ENCODE measurements at regions not wholly inside any gene's neighbourhood (a gene's known extent, or its start where the extent isn't known, plus 50 kb on each side); places are given as distances from the start of the nearest gene placed in this dataset.
"Not testable (repeated sequence)": the region's sequence is repeated elsewhere in the genome, so short reads cannot be mapped to it uniquely, and the experiment has no call there.

DNA sequence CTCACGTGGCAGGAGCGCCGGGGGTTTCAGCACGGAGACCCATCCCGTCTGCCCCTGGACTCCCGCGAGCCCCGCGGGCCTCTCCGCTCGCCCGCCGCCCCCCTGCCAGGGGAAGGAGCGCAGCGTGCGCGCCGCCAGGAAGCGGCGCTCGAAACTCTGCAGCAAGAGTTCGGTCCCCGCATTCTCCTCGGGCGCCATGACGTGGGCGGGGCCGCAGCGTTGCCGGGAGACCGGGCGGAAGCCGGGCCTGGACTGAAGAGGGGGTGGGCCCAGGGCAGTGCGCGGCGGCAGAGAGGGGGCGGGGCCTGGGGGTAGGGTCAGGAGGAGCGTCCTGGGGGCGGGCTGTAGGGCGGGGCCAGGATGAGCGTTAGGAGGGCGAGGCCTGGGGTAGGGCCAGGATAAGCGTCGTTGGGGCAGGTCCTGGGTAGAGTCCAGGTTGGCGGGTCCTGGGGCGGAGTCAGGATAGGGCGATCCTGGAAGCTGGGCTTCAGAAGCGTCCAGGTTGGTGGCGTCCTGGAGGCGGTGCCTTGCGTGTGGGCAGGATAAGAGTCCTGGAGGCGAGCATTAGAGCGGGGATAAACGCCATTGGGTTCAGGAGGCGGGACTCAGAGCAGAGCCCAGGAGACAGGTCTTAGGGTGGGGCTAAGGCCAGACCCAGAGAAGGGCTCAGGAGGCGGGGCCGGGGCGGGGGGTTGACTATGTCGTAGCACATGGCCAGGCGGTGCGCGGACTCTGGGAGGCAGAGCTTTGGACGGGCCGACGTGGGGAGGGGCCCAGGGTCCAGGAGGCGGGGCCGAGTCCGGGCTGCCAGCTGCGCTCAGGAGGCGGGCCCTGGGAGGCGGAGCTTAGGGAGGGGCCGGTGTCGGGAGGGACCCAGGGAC, 229.0 kb upstream of the FRG2C start:
- peak; percentile 63 to 99 (median 96) for DNase-seq

- peak in 6 of 56 donors; percentile 14 to 72 (median 43) for DNase-seq
These were observed 228.2 kb upstream of the FRG2C start for GRCh38 chr3:75435794-75436400.

- DNase-seq = not testable (repeated sequence)
These were observed 223.1 kb upstream of the FRG2C start for GRCh38 chr3:75440986-75441385.

- not testable (repeated sequence) for DNase-seq
These were observed 219.5 kb upstream of the FRG2C start for GRCh38 chr3:75444634-75445033.

DNA sequence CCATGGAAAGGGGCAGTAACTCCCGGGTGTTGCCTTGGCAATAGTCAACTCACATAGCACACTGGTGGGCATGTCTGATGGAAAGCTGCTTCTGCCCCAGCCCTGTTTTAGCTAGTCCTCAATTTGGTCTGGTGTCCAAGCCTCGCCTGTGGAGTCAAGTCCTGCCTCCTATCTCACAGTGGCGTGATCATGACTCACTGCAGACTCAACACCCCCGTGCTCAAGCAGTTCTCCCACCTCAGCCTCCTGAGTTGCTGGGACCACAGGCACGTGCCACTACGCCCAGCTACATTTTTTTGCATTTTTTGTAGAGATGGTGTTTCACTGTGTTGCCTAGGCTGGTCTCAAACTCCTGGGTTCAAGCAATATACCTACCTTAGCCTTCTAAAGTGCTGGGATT, 218.9 kb upstream of the FRG2C start:
- not testable (repeated sequence) for DNase-seq

- not testable (repeated sequence) for DNase-seq
These were observed 217.2 kb upstream of the FRG2C start for GRCh38 chr3:75446948-75447347.

GRCh38 chr3:75453328-75453727, 210.8 kb upstream of the FRG2C start:
- peak in 31 of 56 donors; percentile 2 to 80 (median 24) for DNase-seq

DNA sequence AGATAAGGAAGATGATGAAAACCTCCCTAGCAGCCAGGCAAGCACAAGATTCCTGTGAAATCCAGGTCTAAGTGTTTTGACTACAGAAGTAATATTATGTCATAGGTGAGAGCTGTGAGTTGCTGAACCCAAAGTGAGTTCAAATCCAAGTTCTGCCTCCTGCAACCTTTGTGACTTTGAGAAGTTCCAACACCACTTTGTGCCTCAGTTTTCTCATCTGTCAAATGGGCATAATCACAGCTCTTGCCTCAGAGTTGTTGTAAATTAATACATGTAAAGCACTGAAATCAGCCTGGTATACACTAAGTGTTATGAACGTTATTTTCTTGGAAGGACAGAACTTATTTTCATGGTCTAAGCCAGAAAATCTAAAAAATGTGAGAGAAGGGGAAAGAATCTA, 210.3 kb upstream of the FRG2C start:
- DNase-seq = not testable (repeated sequence)

GRCh38 chr3:75474530-75474929, 189.6 kb upstream of the FRG2C start:
- DNase-seq = not testable (repeated sequence)

- not testable (repeated sequence) for DNase-seq
These were observed 167.5 kb upstream of the FRG2C start for GRCh38 chr3:75496600-75496999.

- DNase-seq = not testable (repeated sequence)
These were observed 163.8 kb upstream of the FRG2C start for GRCh38 chr3:75500357-75500756.

DNA sequence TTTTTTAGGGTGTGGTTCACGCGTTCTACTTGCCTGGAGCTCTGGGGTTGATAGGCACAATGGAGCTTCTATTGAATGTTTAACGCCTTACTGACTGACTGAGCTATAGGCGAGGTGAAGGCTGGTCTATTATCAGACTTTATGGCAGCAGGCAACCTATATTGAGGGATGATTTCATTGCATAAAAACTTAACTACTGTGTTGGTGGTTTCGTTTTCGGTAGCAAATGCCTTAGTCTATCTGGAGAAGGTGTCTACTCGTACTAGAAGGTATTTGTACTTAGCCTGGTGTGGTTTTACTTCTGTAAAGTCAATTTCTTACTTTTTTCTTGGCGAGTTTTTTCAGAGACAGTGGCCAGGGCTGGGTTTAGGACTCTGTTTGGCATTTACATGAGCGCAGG, 162.0 kb upstream of the FRG2C start:
- not testable (repeated sequence) for DNase-seq

- DNase-seq = not testable (repeated sequence)
These were observed 161.1 kb upstream of the FRG2C start for GRCh38 chr3:75502769-75503756.

GRCh38 chr3:75506603-75507002, 157.5 kb upstream of the FRG2C start:
- no peak for DNase-seq

DNA sequence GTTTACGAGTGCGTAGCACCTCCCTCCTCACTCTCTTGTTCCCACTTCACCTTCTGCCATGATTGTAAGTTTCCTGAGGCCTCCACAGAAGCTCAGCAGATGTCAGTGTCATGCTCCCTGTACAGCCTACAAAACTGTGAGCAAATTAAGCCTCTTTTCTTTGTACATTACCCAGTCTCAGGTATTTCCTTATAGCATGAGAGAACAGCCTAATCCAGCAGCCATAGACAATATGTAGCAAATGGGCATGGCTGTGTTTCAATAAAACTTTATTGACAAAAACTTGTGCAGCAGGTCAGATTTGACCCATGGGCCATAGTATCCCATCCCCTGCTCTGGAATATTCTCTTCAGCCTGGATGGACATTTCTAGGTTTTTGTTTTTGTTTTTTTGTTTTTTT, 156.2 kb upstream of the FRG2C start:
- not testable (repeated sequence) for DNase-seq

- DNase-seq = not testable (repeated sequence)
These were observed 136.5 kb upstream of the FRG2C start for GRCh38 chr3:75527657-75528056.

DNA sequence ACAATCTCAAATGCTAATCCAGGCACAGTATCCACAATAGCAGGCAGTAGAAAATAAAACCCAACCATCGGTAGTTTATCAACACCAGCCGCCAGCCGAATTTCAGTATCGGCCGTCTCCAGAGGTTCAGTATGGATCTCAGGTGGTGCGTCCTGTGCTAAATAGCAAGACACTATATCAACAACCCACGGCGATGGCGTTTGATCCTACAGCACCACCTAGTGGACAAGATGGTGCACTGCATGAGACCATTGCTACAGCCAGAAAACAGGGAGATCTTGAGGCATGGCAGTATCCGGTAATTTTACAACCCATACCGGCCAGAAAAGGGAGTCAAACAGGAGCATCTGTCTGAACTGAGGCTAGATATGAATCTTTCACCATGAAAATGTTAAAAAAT, 112.0 kb upstream of the FRG2C start:
- DNase-seq = peak in 9 of 56 donors; percentile 0 to 30 (median 7)

DNA sequence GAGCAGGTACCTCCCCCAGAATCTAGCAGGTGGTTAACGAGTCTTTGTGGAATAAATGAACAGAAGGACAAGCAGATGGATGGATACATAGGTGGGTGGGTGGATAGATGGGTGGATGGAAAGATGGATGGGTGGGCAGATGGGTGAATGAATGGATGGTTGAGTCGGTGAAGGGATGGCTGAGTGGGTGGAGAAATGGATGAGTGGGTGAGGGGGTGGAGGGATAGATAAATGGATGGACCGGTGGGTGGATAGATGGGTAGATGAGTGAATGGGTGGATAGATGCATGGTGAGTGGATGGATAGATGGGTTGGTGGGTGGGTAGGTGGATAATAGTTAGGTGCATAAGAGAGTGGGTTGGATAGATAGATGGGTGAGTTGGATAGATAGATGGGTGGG, 99.7 kb upstream of the FRG2C start:
- not testable (repeated sequence) for DNase-seq

GRCh38 chr3:75572303-75572702, 91.8 kb upstream of the FRG2C start:
- not testable (repeated sequence) for DNase-seq

DNA sequence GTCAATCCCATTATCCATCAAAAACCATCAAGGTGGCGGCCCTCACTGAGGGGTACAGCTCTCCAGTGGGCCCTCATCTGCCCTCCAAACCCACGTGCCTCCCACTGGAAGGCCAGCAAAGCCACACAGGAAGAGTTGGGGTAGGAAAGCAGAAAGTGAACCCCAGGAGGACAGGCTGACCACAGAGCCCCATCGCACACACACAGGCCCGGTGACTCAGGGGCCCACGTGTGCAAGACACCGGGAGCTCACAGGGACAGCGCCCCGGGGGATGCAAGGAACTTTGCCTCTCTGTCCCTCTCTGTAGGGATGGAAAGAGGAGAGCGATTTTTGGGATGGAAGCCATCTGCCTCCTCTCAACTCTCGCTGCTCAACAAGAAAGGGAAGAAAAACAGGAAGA, 85.0 kb upstream of the FRG2C start:
- not testable (repeated sequence) for DNase-seq

- DNase-seq = peak in 1 of 56 donors; percentile 15
These were observed 84.6 kb upstream of the FRG2C start for GRCh38 chr3:75579536-75579935.
